Right atrium auricular region (tissue), 2 donors: ENCODE measurements at regions not wholly inside any gene's neighbourhood (a gene's known extent, or its start where the extent isn't known, plus 50 kb on each side); places are given as distances from the start of the nearest gene placed in this dataset.

Experiments
- microRNA-seq, 2 donors: library from miRNA; unstranded; fragments of <30 nt; microRNA quantifications; one replicate each; pipeline ENCODE4, GENCODE V29; 2016 to 2017; ENCODE audit warnings: borderline number of aligned reads in 2 of 2, borderline replicate concordance in 1 of 2

Small RNA genes lying in the stretch of these regions (microRNA-seq; reads per million reads assigned to microRNA genes)
- gene MIR6076 = 0 reads per million in 2 donors
